ENCODE measurements at regions not wholly inside any gene's neighbourhood (a gene's known extent, or its start where the extent isn't known, plus 50 kb on each side); places are given as distances from the start of the nearest gene placed in this dataset.
"Not testable (repeated sequence)": the region's sequence is repeated elsewhere in the genome, so short reads cannot be mapped to it uniquely, and the experiment has no call there.

GRCh38 chr2:95725677-95726076 is 133.9 kb downstream of the TRIM43 start:
- not testable (repeated sequence) for H3K27me3 ChIP-seq (ENCODE audit: control insufficient read depth, insufficient read depth, low read length); H3K9me3 ChIP-seq (ENCODE audit: control insufficient read depth, low read depth, low read length); H3K4me3 ChIP-seq (ENCODE audit: low read length); H3K27ac ChIP-seq (ENCODE audit: low read length); DNase-seq; H3K36me3 ChIP-seq (ENCODE audit: control insufficient read depth, insufficient read depth, low read length); H3K4me1 ChIP-seq (ENCODE audit: control insufficient read depth, insufficient read depth, low read length)
- WGBS (ENCODE audit: insufficient coverage, low lambda C conversion rate): no CpG with 5 or more reads among the region's 1 CpG

GRCh38 chr2:95727420-95727819 is 135.6 kb downstream of the TRIM43 start:
- not testable (repeated sequence) for H3K4me1 ChIP-seq (ENCODE audit: control insufficient read depth, insufficient read depth, low read length); H3K4me3 ChIP-seq (ENCODE audit: low read length); H3K27ac ChIP-seq (ENCODE audit: low read length); H3K9me3 ChIP-seq (ENCODE audit: control insufficient read depth, low read depth, low read length); DNase-seq; H3K36me3 ChIP-seq (ENCODE audit: control insufficient read depth, insufficient read depth, low read length); H3K27me3 ChIP-seq (ENCODE audit: control insufficient read depth, insufficient read depth, low read length)
- WGBS (ENCODE audit: insufficient coverage, low lambda C conversion rate): no CpG with 5 or more reads among the region's 5 CpGs

GRCh38 chr2:95728878-95729596 is 137.2 kb downstream of the TRIM43 start:
- Histone ChIP-seq H3K9me3 (ENCODE audit: control insufficient read depth, low read depth, low read length) (no peaks in the 10 kb centered on the region), H3K27ac (ENCODE audit: low read length) (no peak overlapping the region), H3K4me3 (ENCODE audit: low read length) (no peak overlapping the region), H3K4me1 (ENCODE audit: control insufficient read depth, insufficient read depth, low read length) (no peaks in the 10 kb centered on the region), H3K27me3 (ENCODE audit: control insufficient read depth, insufficient read depth, low read length) (no peaks in the 10 kb centered on the region), H3K36me3 (ENCODE audit: control insufficient read depth, insufficient read depth, low read length) (no peaks in the 10 kb centered on the region)
- peak; percentile 78 to 83 for DNase-seq
- no CpG with 5 or more reads among the region's 8 CpGs for WGBS (ENCODE audit: insufficient coverage, low lambda C conversion rate)

- no peak overlapping the region for H3K27ac ChIP-seq (ENCODE audit: low read length)
- H3K4me3 ChIP-seq (ENCODE audit: low read length): no peak overlapping the region
- no peak for DNase-seq
- H3K36me3 ChIP-seq (ENCODE audit: control insufficient read depth, insufficient read depth, low read length): no peaks in the 10 kb centered on the region
- no peaks in the 10 kb centered on the region for H3K9me3 ChIP-seq (ENCODE audit: control insufficient read depth, low read depth, low read length)
- no peaks in the 10 kb centered on the region for H3K27me3 ChIP-seq (ENCODE audit: control insufficient read depth, insufficient read depth, low read length)
- no CpG with 5 or more reads among the region's 2 CpGs for WGBS (ENCODE audit: insufficient coverage, low lambda C conversion rate)
- no peaks in the 10 kb centered on the region for H3K4me1 ChIP-seq (ENCODE audit: control insufficient read depth, insufficient read depth, low read length)
Observed at GRCh38 chr2:95729597-95729955, 137.8 kb downstream of the TRIM43 start.

GRCh38 chr2:95730813-95731212 is 139.0 kb downstream of the TRIM43 start:
- Histone ChIP-seq H3K27me3 (ENCODE audit: control insufficient read depth, insufficient read depth, low read length) (no peaks in the 10 kb centered on the region), H3K9me3 (ENCODE audit: control insufficient read depth, low read depth, low read length) (no peaks in the 10 kb centered on the region), H3K36me3 (ENCODE audit: control insufficient read depth, insufficient read depth, low read length) (no peaks in the 10 kb centered on the region), H3K4me1 (ENCODE audit: control insufficient read depth, insufficient read depth, low read length) (no peaks in the 10 kb centered on the region), H3K27ac (ENCODE audit: low read length) (no peak overlapping the region), H3K4me3 (ENCODE audit: low read length) (no peak overlapping the region)
- WGBS (ENCODE audit: insufficient coverage, low lambda C conversion rate): no CpG with 5 or more reads among the region's 9 CpGs
- DNase-seq: no peak

GRCh38 chr2:95734976-95735890 is 143.4 kb downstream of the TRIM43 start:
- no peaks in the 10 kb centered on the region for H3K27me3 ChIP-seq (ENCODE audit: control insufficient read depth, insufficient read depth, low read length)
- no peak overlapping the region for H3K4me3 ChIP-seq (ENCODE audit: low read length)
- no peaks in the 10 kb centered on the region for H3K4me1 ChIP-seq (ENCODE audit: control insufficient read depth, insufficient read depth, low read length)
- 80% methylated on average over 1 of the region's 8 CpGs for WGBS (ENCODE audit: insufficient coverage, low lambda C conversion rate)
- H3K9me3 ChIP-seq (ENCODE audit: control insufficient read depth, low read depth, low read length): no peaks in the 10 kb centered on the region
- no peak for DNase-seq
- no peaks in the 10 kb centered on the region for H3K36me3 ChIP-seq (ENCODE audit: control insufficient read depth, insufficient read depth, low read length)
- H3K27ac ChIP-seq (ENCODE audit: low read length): no peak overlapping the region

GRCh38 chr2:95738301-95738700 is 146.5 kb downstream of the TRIM43 start:
- Histone ChIP-seq H3K36me3 (ENCODE audit: control insufficient read depth, insufficient read depth, low read length) (no peaks in the 10 kb centered on the region), H3K9me3 (ENCODE audit: control insufficient read depth, low read depth, low read length) (no peaks in the 10 kb centered on the region), H3K4me3 (ENCODE audit: low read length) (no peak overlapping the region), H3K27ac (ENCODE audit: low read length) (no peak overlapping the region), H3K27me3 (ENCODE audit: control insufficient read depth, insufficient read depth, low read length) (no peaks in the 10 kb centered on the region), H3K4me1 (ENCODE audit: control insufficient read depth, insufficient read depth, low read length) (no peaks in the 10 kb centered on the region)
- DNase-seq: no peak
- 89% methylated on average over 2 of the region's 5 CpGs for WGBS (ENCODE audit: insufficient coverage, low lambda C conversion rate)

GRCh38 chr2:95752126-95752525 is 160.3 kb downstream of the TRIM43 start:
- H3K27ac ChIP-seq (ENCODE audit: low read length); H3K27me3 ChIP-seq (ENCODE audit: control insufficient read depth, insufficient read depth, low read length); H3K36me3 ChIP-seq (ENCODE audit: control insufficient read depth, insufficient read depth, low read length); H3K9me3 ChIP-seq (ENCODE audit: control insufficient read depth, low read depth, low read length); H3K4me3 ChIP-seq (ENCODE audit: low read length); DNase-seq; H3K4me1 ChIP-seq (ENCODE audit: control insufficient read depth, insufficient read depth, low read length): not testable (repeated sequence)
- WGBS (ENCODE audit: insufficient coverage, low lambda C conversion rate): no CpG with 5 or more reads among the region's 9 CpGs

- H3K27ac ChIP-seq (ENCODE audit: low read length); H3K4me1 ChIP-seq (ENCODE audit: control insufficient read depth, insufficient read depth, low read length); H3K27me3 ChIP-seq (ENCODE audit: control insufficient read depth, insufficient read depth, low read length); H3K9me3 ChIP-seq (ENCODE audit: control insufficient read depth, low read depth, low read length); H3K36me3 ChIP-seq (ENCODE audit: control insufficient read depth, insufficient read depth, low read length); DNase-seq; H3K4me3 ChIP-seq (ENCODE audit: low read length): not testable (repeated sequence)
- WGBS (ENCODE audit: insufficient coverage, low lambda C conversion rate): no CpG with 5 or more reads among the region's 8 CpGs
Observed at GRCh38 chr2:95753812-95754211, 162.0 kb downstream of the TRIM43 start.

GRCh38 chr2:95754213-95754612 is 162.4 kb downstream of the TRIM43 start:
- H3K4me1 ChIP-seq (ENCODE audit: control insufficient read depth, insufficient read depth, low read length); H3K36me3 ChIP-seq (ENCODE audit: control insufficient read depth, insufficient read depth, low read length); H3K27me3 ChIP-seq (ENCODE audit: control insufficient read depth, insufficient read depth, low read length); H3K27ac ChIP-seq (ENCODE audit: low read length); H3K4me3 ChIP-seq (ENCODE audit: low read length); DNase-seq; H3K9me3 ChIP-seq (ENCODE audit: control insufficient read depth, low read depth, low read length): not testable (repeated sequence)
- WGBS (ENCODE audit: insufficient coverage, low lambda C conversion rate): no CpG with 5 or more reads among the region's 6 CpGs

Data from large intestine (tissue), 3 donors.